ENCODE measurements at regions not wholly inside any gene's neighbourhood (a gene's known extent, or its start where the extent isn't known, plus 50 kb on each side); places are given as distances from the start of the nearest gene placed in this dataset.

DNA sequence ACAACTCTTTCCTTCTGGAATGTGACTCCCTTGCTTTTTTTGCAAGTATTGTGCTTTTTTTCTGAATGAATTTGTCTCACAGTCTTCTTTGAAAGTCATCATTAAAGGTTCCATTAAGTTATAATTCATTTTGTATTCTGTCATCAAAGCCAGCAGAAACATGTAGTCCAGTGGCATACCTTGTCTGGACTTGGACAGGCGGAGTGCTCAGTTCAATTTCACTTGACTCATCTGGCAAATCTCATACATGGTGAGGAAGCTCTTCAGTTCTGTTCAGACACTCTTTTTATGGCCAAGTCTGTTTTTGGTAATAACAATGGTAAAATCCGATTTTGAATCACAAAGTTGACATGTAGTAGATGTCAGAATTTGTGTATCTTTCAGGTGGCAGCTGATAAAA, 260.8 kb upstream of the OPRM1 start:
- Histone ChIP-seq H3K79me2 (ENCODE audit: insufficient read depth, low read length) (no peaks in the 10 kb centered on the region), H3K27ac (ENCODE audit: extremely low read length, insufficient read depth, low read length) (no peak overlapping the region), H3K36me3 (replicated peaks in 1 of 2; ENCODE audit: control insufficient read depth in 1 of 2, insufficient read depth in 2 of 2, low read length in 2 of 2) (no peaks in the 10 kb centered on the region), H3K27me3 (ENCODE audit: control insufficient read depth in 1 of 2, insufficient read depth in 2 of 2, low read length in 2 of 2) (no peaks in the 10 kb centered on the region), H3K4me1 (ENCODE audit: insufficient read depth, low read length) (no peaks in the 10 kb centered on the region), H3K4me2 (ENCODE audit: low read depth, low read length) (no peak overlapping the region), H4K20me1 (ENCODE audit: insufficient read depth, low read length) (no peaks in the 10 kb centered on the region), H3K4me3 (replicated peaks in 1 of 3; ENCODE audit: insufficient read depth in 1 of 3, low read depth in 2 of 3, low read length in 3 of 3) (no peak overlapping the region), H3K9me3 (ENCODE audit: low read length) (peaks cover 7% of the 10 kb centered on the region; the same call in 1 of the 2 replicates), H3K9ac (ENCODE audit: insufficient read depth, low read depth, low read length) (no peak overlapping the region), H2AFZ (ENCODE audit: low read length) (no peak overlapping the region)
- in situ Hi-C loops (cut with HindIII; ENCODE audit: extremely low pct_ligation_motif_present, low pct_unique_long_range_greater_than_20kb) (no loop called here), intact Hi-C loops (cut with micrococcal nuclease; ENCODE audit: unreplicated experiment) (no loop called here)
- ATAC-seq: no peak
- WGBS (ENCODE audit: low lambda C conversion rate): 8% methylated on average over 2 of the region's 2 CpGs
- no TSS peak for BruUV-seq (replicated peaks)
- POLR2A ChIA-PET: no interaction called here
- CTCF ChIA-PET (ENCODE audit: low intra/inter-chr PET ratio, low total read pairs): no interaction called here
- no peak for FAIRE-seq
- DNase-seq (ENCODE audit: low spot score): no peak
- no peak for TF ChIP-seq KDM1A (CRISPR knock-in tag; IDR thresholded peaks at IDR 0.05)
- no peak for TF ChIP-seq ATF5 (CRISPR knock-in tag; IDR thresholded peaks at IDR 0.05; ENCODE audit: low read depth)
- TF ChIP-seq GATA4 (IDR thresholded peaks at IDR 0.05; ENCODE audit: borderline replicate concordance, low read depth): no peak
- TF ChIP-seq PAX8 (CRISPR knock-in tag; IDR thresholded peaks at IDR 0.05; ENCODE audit: borderline replicate concordance): no peak
- TF ChIP-seq TIGD3 (CRISPR knock-in tag; IDR thresholded peaks at IDR 0.05; ENCODE audit: borderline replicate concordance): no peak
- no peak for TF ChIP-seq GLI4 (CRISPR knock-in tag; IDR thresholded peaks at IDR 0.05; ENCODE audit: borderline replicate concordance)
- TF ChIP-seq, protein P1, sequence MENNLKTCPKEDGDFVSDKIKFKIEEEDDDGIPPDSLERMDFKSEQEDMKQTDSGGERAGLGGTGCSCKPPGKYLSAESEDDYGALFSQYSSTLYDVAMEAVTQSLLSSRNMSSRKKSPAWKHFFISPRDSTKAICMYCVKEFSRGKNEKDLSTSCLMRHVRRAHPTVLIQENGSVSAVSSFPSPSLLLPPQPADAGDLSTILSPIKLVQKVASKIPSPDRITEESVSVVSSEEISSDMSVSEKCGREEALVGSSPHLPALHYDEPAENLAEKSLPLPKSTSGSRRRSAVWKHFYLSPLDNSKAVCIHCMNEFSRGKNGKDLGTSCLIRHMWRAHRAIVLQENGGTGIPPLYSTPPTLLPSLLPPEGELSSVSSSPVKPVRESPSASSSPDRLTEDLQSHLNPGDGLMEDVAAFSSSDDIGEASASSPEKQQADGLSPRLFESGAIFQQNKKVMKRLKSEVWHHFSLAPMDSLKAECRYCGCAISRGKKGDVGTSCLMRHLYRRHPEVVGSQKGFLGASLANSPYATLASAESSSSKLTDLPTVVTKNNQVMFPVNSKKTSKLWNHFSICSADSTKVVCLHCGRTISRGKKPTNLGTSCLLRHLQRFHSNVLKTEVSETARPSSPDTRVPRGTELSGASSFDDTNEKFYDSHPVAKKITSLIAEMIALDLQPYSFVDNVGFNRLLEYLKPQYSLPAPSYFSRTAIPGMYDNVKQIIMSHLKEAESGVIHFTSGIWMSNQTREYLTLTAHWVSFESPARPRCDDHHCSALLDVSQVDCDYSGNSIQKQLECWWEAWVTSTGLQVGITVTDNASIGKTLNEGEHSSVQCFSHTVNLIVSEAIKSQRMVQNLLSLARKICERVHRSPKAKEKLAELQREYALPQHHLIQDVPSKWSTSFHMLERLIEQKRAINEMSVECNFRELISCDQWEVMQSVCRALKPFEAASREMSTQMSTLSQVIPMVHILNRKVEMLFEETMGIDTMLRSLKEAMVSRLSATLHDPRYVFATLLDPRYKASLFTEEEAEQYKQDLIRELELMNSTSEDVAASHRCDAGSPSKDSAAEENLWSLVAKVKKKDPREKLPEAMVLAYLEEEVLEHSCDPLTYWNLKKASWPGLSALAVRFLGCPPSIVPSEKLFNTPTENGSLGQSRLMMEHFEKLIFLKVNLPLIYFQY (CRISPR knock-in tag; IDR thresholded peaks at IDR 0.05; ENCODE audit: borderline replicate concordance): no peak
- TF ChIP-seq ZNF713 (CRISPR knock-in tag; IDR thresholded peaks at IDR 0.05): no peak
- TF ChIP-seq, protein P2, sequence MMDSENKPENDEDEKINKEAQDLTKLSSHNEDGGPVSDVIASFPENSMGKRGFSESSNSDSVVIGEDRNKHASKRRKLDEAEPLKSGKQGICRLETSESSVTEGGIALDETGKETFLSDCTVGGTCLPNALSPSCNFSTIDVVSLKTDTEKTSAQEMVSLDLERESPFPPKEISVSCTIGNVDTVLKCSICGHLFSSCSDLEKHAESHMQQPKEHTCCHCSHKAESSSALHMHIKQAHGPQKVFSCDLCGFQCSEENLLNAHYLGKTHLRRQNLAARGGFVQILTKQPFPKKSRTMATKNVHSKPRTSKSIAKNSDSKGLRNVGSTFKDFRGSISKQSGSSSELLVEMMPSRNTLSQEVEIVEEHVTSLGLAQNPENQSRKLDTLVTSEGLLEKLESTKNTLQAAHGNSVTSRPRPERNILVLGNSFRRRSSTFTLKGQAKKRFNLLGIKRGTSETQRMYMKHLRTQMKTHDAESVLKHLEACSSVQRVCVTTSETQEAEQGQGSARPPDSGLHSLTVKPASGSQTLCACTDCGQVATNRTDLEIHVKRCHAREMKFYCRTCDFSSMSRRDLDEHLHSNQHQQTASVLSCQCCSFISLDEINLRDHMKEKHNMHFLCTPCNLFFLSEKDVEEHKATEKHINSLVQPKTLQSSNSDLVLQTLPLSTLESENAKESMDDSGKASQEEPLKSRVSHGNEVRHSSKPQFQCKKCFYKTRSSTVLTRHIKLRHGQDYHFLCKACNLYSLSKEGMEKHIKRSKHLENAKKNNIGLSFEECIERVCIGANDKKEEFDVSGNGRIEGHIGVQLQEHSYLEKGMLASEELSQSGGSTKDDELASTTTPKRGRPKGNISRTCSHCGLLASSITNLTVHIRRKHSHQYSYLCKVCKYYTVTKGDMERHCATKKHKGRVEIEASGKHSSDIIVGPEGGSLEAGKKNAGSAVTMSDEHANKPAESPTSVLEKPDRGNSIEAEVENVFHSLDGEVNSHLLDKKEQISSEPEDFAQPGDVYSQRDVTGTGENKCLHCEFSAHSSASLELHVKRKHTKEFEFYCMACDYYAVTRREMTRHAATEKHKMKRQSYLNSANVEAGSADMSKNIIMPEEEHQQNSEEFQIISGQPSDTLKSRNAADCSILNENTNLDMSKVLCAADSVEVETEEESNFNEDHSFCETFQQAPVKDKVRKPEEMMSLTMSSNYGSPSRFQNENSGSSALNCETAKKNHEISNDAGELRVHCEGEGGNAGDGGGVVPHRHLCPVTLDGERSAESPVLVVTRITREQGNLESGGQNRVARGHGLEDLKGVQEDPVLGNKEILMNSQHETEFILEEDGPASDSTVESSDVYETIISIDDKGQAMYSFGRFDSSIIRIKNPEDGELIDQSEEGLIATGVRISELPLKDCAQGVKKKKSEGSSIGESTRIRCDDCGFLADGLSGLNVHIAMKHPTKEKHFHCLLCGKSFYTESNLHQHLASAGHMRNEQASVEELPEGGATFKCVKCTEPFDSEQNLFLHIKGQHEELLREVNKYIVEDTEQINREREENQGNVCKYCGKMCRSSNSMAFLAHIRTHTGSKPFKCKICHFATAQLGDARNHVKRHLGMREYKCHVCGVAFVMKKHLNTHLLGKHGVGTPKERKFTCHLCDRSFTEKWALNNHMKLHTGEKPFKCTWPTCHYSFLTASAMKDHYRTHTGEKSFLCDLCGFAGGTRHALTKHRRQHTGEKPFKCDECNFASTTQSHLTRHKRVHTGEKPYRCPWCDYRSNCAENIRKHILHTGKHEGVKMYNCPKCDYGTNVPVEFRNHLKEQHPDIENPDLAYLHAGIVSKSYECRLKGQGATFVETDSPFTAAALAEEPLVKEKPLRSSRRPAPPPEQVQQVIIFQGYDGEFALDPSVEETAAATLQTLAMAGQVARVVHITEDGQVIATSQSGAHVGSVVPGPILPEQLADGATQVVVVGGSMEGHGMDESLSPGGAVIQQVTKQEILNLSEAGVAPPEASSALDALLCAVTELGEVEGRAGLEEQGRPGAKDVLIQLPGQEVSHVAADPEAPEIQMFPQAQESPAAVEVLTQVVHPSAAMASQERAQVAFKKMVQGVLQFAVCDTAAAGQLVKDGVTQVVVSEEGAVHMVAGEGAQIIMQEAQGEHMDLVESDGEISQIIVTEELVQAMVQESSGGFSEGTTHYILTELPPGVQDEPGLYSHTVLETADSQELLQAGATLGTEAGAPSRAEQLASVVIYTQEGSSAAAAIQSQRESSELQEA (CRISPR knock-in tag; IDR thresholded peaks at IDR 0.05; ENCODE audit: not compliant biosample characterization): no peak
- TF ChIP-seq MZF1 (CRISPR knock-in tag; IDR thresholded peaks at IDR 0.05; ENCODE audit: borderline replicate concordance): no peak
